Choroid plexus epithelial cell (primary cell): ENCODE measurements at regions not wholly inside any gene's neighbourhood (a gene's known extent, or its start where the extent isn't known, plus 50 kb on each side); places are given as distances from the start of the nearest gene placed in this dataset.
A peak's percentile ranks its signal among the peaks of the same experiment; 100 is the strongest.

Experiments used
- DNase-seq: peaks from one replicate; pipeline ENCODE4 v3.0.0-alpha.2; 2010; ENCODE audit warnings: low read depth
- H3K4me3 ChIP-seq: 2 replicates; pipeline ENCODE4 v1.5.1; 2011; ENCODE audit warnings: low read depth, mild to moderate bottlenecking, control low read depth, low read length, moderate library complexity
- TF ChIP-seq, protein P1 (sequence below): conservative IDR thresholded peaks from 2 replicates; pipeline ENCODE4 v1.5.1; 2011; ENCODE audit warnings: low read depth, mild to moderate bottlenecking, control low read depth, inconsistent platforms, low read length, moderate library complexity

DNA sequence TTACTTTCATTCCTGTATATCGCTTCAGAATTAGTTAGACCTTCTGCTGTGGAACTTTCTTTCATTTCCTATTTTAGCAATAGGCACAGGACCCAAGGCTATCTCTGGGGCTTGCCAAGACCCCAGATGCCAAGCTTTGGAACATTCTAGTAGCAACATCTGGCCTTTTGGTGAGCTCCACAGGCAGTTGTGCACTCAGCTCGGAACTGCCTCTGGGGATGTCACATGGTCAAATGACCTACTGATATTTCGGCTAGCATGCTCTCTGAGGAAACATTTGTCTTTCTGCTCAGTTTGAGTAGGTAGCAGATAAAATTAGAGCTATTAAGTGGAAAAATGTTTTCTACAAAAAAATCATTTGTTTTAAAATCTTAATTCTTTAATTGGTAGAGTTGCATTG is 76.6 kb upstream of the ITGA4 start:
- DNase-seq: no peak
- TF ChIP-seq, protein P1, sequence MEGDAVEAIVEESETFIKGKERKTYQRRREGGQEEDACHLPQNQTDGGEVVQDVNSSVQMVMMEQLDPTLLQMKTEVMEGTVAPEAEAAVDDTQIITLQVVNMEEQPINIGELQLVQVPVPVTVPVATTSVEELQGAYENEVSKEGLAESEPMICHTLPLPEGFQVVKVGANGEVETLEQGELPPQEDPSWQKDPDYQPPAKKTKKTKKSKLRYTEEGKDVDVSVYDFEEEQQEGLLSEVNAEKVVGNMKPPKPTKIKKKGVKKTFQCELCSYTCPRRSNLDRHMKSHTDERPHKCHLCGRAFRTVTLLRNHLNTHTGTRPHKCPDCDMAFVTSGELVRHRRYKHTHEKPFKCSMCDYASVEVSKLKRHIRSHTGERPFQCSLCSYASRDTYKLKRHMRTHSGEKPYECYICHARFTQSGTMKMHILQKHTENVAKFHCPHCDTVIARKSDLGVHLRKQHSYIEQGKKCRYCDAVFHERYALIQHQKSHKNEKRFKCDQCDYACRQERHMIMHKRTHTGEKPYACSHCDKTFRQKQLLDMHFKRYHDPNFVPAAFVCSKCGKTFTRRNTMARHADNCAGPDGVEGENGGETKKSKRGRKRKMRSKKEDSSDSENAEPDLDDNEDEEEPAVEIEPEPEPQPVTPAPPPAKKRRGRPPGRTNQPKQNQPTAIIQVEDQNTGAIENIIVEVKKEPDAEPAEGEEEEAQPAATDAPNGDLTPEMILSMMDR: no peak
- H3K4me3 ChIP-seq: no peak overlapping the region

DNA sequence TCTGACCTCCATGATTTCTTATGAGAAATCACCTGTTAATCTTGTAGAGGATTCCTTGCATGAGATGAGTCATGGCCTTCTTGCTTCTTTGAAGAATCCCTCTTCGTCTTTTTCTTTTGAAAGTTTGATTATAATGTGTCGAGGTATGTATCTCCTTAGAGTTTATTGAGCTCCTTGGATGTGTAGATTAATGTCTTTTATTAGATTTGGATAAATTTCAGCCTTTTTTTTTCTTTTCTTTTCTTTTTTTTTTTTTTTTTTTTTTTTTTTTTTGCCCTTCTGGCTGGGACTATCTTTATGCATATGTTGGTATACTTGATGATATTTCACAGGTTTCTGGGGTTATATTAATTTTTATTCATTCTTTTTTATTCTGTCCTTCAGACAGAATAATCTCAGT is 72.3 kb upstream of the ITGA4 start:
- TF ChIP-seq, protein P1: no peak
- no peak for DNase-seq
- no peak overlapping the region for H3K4me3 ChIP-seq

DNA sequence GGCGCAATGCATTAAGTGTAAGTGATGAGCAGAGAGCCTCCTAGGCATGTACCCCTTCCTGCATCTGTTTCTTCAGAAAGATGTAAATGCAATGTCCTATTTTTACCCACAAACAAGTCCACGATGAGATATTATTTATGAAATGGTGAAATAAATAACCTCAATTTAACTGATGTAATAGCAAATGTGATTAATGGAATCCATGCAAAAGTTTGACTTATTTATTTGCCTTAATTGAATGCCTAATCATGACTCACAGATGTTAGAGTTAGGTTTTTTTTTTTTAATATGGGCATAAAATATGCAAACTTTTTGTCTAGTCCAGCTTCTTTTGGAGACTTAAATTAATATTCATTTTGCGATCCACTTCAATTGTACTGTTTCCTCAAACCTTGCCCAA is 67.7 kb upstream of the ITGA4 start:
- TF ChIP-seq, protein P1: no peak
- no peak for DNase-seq
- H3K4me3 ChIP-seq: no peak overlapping the region

DNA sequence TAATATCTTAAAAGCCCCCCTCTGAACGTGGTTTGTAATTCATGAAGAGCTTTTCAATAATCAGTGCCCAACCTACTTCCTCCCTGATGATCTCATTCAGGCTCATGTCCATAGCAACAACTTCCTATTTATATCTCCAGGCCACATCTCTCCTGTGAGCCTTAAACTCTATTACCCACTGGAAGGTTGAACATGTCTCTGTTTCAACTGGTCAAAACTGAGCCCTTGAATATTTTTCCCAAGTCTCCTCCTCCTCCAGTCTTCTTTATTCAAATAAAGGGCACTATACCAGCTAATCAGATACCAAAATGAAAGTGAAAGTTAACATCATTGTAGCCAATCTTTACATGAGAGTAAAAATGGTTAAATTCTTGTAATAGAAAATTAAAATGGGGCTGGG is 63.7 kb upstream of the ITGA4 start:
- DNase-seq: peak; percentile 82
- no peak overlapping the region for H3K4me3 ChIP-seq
- TF ChIP-seq, protein P1: no peak

DNA sequence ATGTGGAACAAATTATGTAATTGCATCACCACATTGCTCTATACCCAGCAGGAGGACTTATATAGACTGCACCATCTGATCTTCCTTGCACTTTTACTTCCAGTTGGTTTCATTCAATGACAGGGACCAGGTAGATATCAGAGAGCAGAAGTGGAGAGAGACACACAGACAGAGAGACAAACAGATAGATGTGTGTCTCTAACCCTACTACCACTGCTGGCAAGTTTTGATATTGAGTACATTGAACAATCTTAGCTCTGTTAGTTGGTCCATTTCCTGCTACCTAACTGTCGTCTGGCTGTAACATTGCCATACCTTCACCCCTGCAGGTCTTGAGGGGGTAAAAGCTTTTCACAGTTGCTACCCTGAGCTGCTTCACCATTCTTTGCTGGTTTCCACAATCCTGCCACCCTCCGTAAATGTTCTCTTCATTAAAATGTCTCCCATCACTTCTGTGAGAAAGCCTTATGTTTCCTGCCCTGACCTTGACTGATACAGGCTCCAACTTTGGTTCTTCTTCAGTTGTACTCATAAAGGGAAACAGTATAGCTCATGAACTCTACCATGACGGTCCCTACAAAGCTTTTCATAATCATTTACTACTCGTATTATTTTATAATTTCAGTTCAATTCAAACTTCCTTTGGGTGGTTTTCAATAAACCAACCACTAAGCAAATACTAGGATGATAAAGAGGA is 62.3 kb upstream of the ITGA4 start:
- H3K4me3 ChIP-seq: no peak overlapping the region
- DNase-seq: no peak
- TF ChIP-seq, protein P1: no peak

DNA sequence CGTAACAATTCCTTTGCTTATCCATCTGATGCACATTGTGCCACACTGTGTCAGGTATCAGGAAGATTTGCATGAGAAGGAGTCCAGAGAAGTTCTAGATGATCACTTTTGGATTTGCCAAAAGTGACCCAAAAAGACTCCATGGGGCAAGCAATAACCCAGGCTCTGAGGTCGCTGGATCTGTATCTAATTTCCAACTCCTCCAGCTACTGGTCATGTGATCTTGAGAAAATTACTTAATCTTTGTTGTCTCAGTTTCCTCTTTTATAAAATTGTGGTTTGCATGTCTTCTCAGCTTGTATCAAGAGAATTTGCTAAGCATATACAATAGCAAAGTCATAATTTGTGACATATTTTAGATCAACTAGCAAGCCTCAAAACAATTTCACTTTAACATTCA is 61.3 kb upstream of the ITGA4 start:
- H3K4me3 ChIP-seq: no peak overlapping the region
- no peak for DNase-seq
- TF ChIP-seq, protein P1: no peak
